Activated naive CD8-positive, alpha-beta T cell treated with anti-CD3 and anti-CD28 coated beads, Interleukin-2, amount 50 U/mL, for 24 hours (primary cell): ENCODE measurements at regions not wholly inside any gene's neighbourhood (a gene's known extent, or its start where the extent isn't known, plus 50 kb on each side); places are given as distances from the start of the nearest gene placed in this dataset.
"Not testable (repeated sequence)": the region's sequence is repeated elsewhere in the genome, so short reads cannot be mapped to it uniquely, and the experiment has no call there.

ENCODE experiments used
- ATAC-seq: fragments of 150-1000 bp; cut with Tn5 transposase; one replicate; pipeline ENCODE4 v1.10.0; 2021
- DNase-seq: peaks from one replicate; pipeline ENCODE4 v3.0.0; 2021
- H3K27ac Mint-ChIP-seq: one replicate; pipeline ENCODE4 v1.8.0; 2021; ENCODE audit warnings: mild to moderate bottlenecking, mixed read lengths
- H3K27me3 Mint-ChIP-seq: one replicate; pipeline ENCODE4 v1.8.0; 2021; ENCODE audit warnings: mixed read lengths
- H3K36me3 Mint-ChIP-seq: one replicate; pipeline ENCODE4 v1.8.0; 2021; ENCODE audit warnings: low read depth, mixed read lengths
- H3K4me1 Mint-ChIP-seq: one replicate; pipeline ENCODE4 v1.8.0; 2021; ENCODE audit warnings: mixed read lengths
- H3K4me3 Mint-ChIP-seq: one replicate; pipeline ENCODE4 v1.8.0; 2021; ENCODE audit warnings: mild to moderate bottlenecking, moderate library complexity, mixed read lengths
- H3K9me3 Mint-ChIP-seq: one replicate; pipeline ENCODE4 v1.8.0; 2021; ENCODE audit warnings: mixed read lengths

- H3K27ac Mint-ChIP-seq, ATAC-seq, H3K27me3 Mint-ChIP-seq, H3K9me3 Mint-ChIP-seq, H3K36me3 Mint-ChIP-seq, DNase-seq, H3K4me3 Mint-ChIP-seq: not testable (repeated sequence)
- peaks cover 33% of the 10 kb centered on the region for H3K4me1 Mint-ChIP-seq
These were observed 80.5 kb upstream of the KDM7A start for GRCh38 chr7:140257278-140257677.

- peaks cover 25% of the 10 kb centered on the region for H3K4me1 Mint-ChIP-seq
- not testable (repeated sequence) for H3K4me3 Mint-ChIP-seq, ATAC-seq, H3K27ac Mint-ChIP-seq, H3K27me3 Mint-ChIP-seq, H3K9me3 Mint-ChIP-seq, DNase-seq, H3K36me3 Mint-ChIP-seq
These were observed 78.2 kb upstream of the KDM7A start for GRCh38 chr7:140254976-140255375.

GRCh38 chr7:140249036-140249806, 72.4 kb upstream of the KDM7A start:
- H3K4me1 Mint-ChIP-seq, result peaks cover 23% of the 10 kb centered on the region
- ATAC-seq (no peak), DNase-seq (no peak)
- no peak overlapping the region for H3K4me3 Mint-ChIP-seq
- H3K36me3 Mint-ChIP-seq, result no peaks in the 10 kb centered on the region
- H3K27ac Mint-ChIP-seq, result no peak overlapping the region
- no peaks in the 10 kb centered on the region for H3K9me3 Mint-ChIP-seq
- H3K27me3 Mint-ChIP-seq, result no peaks in the 10 kb centered on the region

- H3K4me3 Mint-ChIP-seq, result no peak overlapping the region
- no peaks in the 10 kb centered on the region for H3K36me3 Mint-ChIP-seq
- H3K27me3 Mint-ChIP-seq, result no peaks in the 10 kb centered on the region
- H3K27ac Mint-ChIP-seq, result no peak overlapping the region
- DNase-seq (no peak), ATAC-seq (no peak)
- H3K9me3 Mint-ChIP-seq, result no peaks in the 10 kb centered on the region
- peaks cover 15% of the 10 kb centered on the region for H3K4me1 Mint-ChIP-seq
These were observed 70.8 kb upstream of the KDM7A start for GRCh38 chr7:140247559-140247958.

- no peak overlapping the region for H3K27ac Mint-ChIP-seq
These were observed 68.9 kb upstream of the KDM7A start for GRCh38 chr7:140245611-140246105.

GRCh38 chr7:140242057-140243031, 65.6 kb upstream of the KDM7A start:
- no peak for DNase-seq
- Mint-ChIP-seq H3K27ac (peak overlapping the region; percentile 59), H3K27me3 (no peaks in the 10 kb centered on the region), H3K4me1 (peaks cover 12% of the 10 kb centered on the region), H3K36me3 (no peaks in the 10 kb centered on the region), H3K9me3 (no peaks in the 10 kb centered on the region), H3K4me3 (no peak overlapping the region)
- peak; percentile 71 for ATAC-seq

More at GRCh38 chr7:140245611-140246105, 68.9 kb upstream of the KDM7A start:
- H3K36me3 Mint-ChIP-seq, result no peaks in the 10 kb centered on the region
- DNase-seq, result no peak
- H3K4me3 Mint-ChIP-seq, result no peak overlapping the region
- no peaks in the 10 kb centered on the region for H3K27me3 Mint-ChIP-seq
- H3K4me1 Mint-ChIP-seq, result peaks cover 12% of the 10 kb centered on the region
- no peak for ATAC-seq
- H3K9me3 Mint-ChIP-seq, result no peaks in the 10 kb centered on the region

GRCh38 chr7:140239653-140239935, 62.8 kb upstream of the KDM7A start:
- H3K27ac Mint-ChIP-seq, result no peak overlapping the region
- DNase-seq (no peak), ATAC-seq (no peak)
- H3K36me3 Mint-ChIP-seq, result no peaks in the 10 kb centered on the region
- no peaks in the 10 kb centered on the region for H3K9me3 Mint-ChIP-seq
- no peaks in the 10 kb centered on the region for H3K27me3 Mint-ChIP-seq
- H3K4me1 Mint-ChIP-seq, result peaks cover 12% of the 10 kb centered on the region
- H3K4me3 Mint-ChIP-seq, result no peak overlapping the region

GRCh38 chr7:140238778-140239652, 62.2 kb upstream of the KDM7A start:
- ATAC-seq (no peak), DNase-seq (no peak)
- no peaks in the 10 kb centered on the region for H3K9me3 Mint-ChIP-seq
- peaks cover 12% of the 10 kb centered on the region for H3K4me1 Mint-ChIP-seq
- no peaks in the 10 kb centered on the region for H3K27me3 Mint-ChIP-seq
- no peak overlapping the region for H3K4me3 Mint-ChIP-seq
- no peak overlapping the region for H3K27ac Mint-ChIP-seq
- no peaks in the 10 kb centered on the region for H3K36me3 Mint-ChIP-seq

- no peaks in the 10 kb centered on the region for H3K27me3 Mint-ChIP-seq
- no peak for DNase-seq
- no peaks in the 10 kb centered on the region for H3K9me3 Mint-ChIP-seq
- H3K4me3 Mint-ChIP-seq, result no peak overlapping the region
- no peak overlapping the region for H3K27ac Mint-ChIP-seq
- no peak for ATAC-seq
- H3K36me3 Mint-ChIP-seq, result no peaks in the 10 kb centered on the region
- peaks cover 14% of the 10 kb centered on the region for H3K4me1 Mint-ChIP-seq
These were observed 60.6 kb upstream of the KDM7A start for GRCh38 chr7:140237390-140237789.

GRCh38 chr7:140236626-140237025, 59.8 kb upstream of the KDM7A start:
- H3K27ac Mint-ChIP-seq, result no peak overlapping the region
- H3K9me3 Mint-ChIP-seq, result no peaks in the 10 kb centered on the region
- peaks cover 3% of the 10 kb centered on the region for H3K36me3 Mint-ChIP-seq
- DNase-seq (no peak), ATAC-seq (no peak)
- H3K27me3 Mint-ChIP-seq, result no peaks in the 10 kb centered on the region
- H3K4me1 Mint-ChIP-seq, result peaks cover 16% of the 10 kb centered on the region
- H3K4me3 Mint-ChIP-seq, result no peak overlapping the region

- Mint-ChIP-seq H3K27me3 (no peaks in the 10 kb centered on the region), H3K4me3 (no peak overlapping the region), H3K27ac (no peak overlapping the region), H3K36me3 (peaks cover 3% of the 10 kb centered on the region), H3K9me3 (no peaks in the 10 kb centered on the region), H3K4me1 (peaks cover 24% of the 10 kb centered on the region)
- DNase-seq (no peak), ATAC-seq (no peak)
These were observed 58.3 kb upstream of the KDM7A start for GRCh38 chr7:140235114-140235513.

GRCh38 chr7:140232957-140233917, 56.5 kb upstream of the KDM7A start:
- H3K4me3 Mint-ChIP-seq, result no peak overlapping the region
- peaks cover 34% of the 10 kb centered on the region for H3K4me1 Mint-ChIP-seq
- H3K27me3 Mint-ChIP-seq, result no peaks in the 10 kb centered on the region
- H3K36me3 Mint-ChIP-seq, result peaks cover 3% of the 10 kb centered on the region
- ATAC-seq, result no peak
- no peak overlapping the region for H3K27ac Mint-ChIP-seq
- DNase-seq, result no peak
- H3K9me3 Mint-ChIP-seq, result no peaks in the 10 kb centered on the region

GRCh38 chr7:140231771-140232491, 55.1 kb upstream of the KDM7A start:
- Mint-ChIP-seq H3K27ac (peak overlapping the region; percentile 98), H3K4me1 (peaks cover 34% of the 10 kb centered on the region)
- no peak for DNase-seq

More at GRCh38 chr7:140231771-140232491, 55.1 kb upstream of the KDM7A start:
- no peaks in the 10 kb centered on the region for H3K27me3 Mint-ChIP-seq
- no peaks in the 10 kb centered on the region for H3K9me3 Mint-ChIP-seq
- H3K36me3 Mint-ChIP-seq, result peaks cover 3% of the 10 kb centered on the region
- ATAC-seq, result peak; percentile 8
- H3K4me3 Mint-ChIP-seq, result peak overlapping the region; percentile 92
